HG03575 (cell line): ENCODE measurements at regions not wholly inside any gene's neighbourhood (a gene's known extent, or its start where the extent isn't known, plus 50 kb on each side); places are given as distances from the start of the nearest gene placed in this dataset.

ENCODE experiments used
- ATAC-seq: cut with Tn5 transposase; IDR thresholded peaks from one replicate; pipeline ENCODE4 v1.9.1; 2021; ENCODE audit not compliant: unreplicated experiment, insufficient number of reproducible peaks, low FRiP score; ENCODE audit errors: extremely low read depth

GRCh38 chr6:113528111-113528510, 329.0 kb upstream of the MARCKS start:
- ATAC-seq, result no peak

DNA sequence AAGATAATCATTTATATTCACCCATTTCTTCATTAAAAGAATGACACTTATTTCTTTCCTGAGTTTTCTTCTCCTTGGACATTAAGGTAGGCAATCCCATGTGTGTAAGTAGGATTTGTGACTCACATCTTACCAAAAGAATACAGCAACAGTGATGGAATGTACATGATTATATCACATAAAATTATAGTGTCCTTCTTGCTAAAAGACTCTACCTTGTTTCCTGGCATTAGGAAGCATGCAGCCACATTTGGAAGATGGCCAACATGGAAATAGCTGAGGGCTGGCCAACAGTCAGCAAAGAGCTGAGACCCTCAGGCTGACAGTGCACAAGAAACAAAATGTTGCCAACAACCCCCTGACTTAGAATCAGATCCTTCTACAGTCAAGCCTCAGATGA, 327.9 kb upstream of the MARCKS start:
- ATAC-seq, result no peak

- ATAC-seq, result no peak
Measured at GRCh38 chr6:113529879-113530278, 327.3 kb upstream of the MARCKS start.

- no peak for ATAC-seq
Measured at GRCh38 chr6:113530769-113531168, 326.4 kb upstream of the MARCKS start.

- no peak for ATAC-seq
Measured at GRCh38 chr6:113539202-113539601, 317.9 kb upstream of the MARCKS start.

DNA sequence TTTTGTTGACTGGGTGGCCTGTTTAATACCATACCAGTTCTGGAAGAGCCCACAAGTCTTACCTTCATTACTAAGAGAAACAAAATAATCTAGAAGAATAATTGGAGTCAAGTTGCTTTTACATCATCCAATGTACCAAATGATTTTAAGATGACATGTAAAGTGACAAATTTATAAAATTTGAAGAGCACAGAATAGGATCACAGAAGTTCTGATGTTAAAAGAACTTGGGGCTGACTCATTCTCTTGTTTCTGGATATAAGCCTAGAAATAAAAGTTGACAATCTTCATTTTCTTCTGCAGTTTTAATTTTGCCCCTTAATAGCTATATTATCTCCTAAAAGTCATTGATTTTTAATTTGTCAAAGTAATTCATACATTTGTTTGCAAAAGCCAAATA, 317.5 kb upstream of the MARCKS start:
- no peak for ATAC-seq

- ATAC-seq, result no peak
Measured at GRCh38 chr6:113540466-113540865, 316.7 kb upstream of the MARCKS start.

DNA sequence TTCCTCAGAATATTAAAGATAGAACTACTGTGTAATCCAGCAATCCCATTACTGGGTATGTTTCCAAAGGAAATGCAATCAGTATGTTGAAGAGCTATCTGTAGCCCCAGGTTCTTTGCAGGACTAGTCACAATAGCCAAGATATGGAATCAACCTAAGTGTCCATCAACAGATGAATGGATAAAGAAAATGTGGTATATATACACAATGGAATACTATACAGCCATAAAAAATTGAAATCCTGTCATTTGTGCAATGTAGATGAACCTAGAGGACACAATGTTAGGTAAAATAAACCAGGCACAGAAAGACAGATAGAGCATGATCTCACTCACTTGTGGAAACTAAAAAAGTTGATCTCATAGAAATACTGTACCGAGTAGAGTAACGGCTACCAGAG, 306.0 kb upstream of the MARCKS start:
- no peak for ATAC-seq

GRCh38 chr6:113556775-113557174, 300.4 kb upstream of the MARCKS start:
- ATAC-seq, result no peak

GRCh38 chr6:113558431-113558830, 298.7 kb upstream of the MARCKS start:
- no peak for ATAC-seq

GRCh38 chr6:113558966-113559365, 298.2 kb upstream of the MARCKS start:
- ATAC-seq, result no peak

DNA sequence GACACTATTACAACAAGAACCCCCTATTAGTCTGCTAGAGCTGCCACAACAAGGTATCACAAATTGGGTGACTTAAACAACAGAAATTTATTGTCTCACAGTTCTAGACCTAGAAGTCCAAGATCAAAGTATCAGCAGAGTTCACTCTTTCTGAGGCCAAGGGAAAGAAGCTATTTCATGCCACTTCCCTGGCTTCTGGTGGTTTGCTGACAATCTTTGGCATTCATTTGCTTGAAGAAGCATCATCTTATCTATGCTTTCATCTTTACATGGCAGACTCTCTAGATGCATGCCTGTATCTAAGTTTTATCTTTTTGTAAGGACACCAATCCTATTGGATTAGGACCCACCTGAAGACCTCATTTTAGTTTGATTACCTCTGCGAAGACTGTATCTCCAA, 296.8 kb upstream of the MARCKS start:
- ATAC-seq, result no peak

DNA sequence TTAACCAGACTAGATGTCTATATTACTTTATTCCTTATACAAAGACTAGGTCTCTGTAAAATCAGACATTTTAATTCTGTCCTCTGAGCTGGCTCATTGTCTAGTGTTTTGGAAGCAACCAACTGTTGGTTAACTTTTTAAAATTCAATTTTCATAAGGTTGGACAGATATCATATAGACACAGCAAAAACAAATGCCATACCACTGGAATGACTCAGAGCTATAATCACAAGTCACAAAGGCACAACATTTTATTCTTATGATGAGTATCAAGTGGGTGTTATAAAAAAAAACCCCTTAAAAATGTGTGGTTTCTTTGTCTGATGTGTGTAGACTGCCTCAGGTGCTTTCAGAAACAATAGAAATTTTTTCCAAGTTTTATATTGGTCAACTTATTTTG, 296.2 kb upstream of the MARCKS start:
- no peak for ATAC-seq

DNA sequence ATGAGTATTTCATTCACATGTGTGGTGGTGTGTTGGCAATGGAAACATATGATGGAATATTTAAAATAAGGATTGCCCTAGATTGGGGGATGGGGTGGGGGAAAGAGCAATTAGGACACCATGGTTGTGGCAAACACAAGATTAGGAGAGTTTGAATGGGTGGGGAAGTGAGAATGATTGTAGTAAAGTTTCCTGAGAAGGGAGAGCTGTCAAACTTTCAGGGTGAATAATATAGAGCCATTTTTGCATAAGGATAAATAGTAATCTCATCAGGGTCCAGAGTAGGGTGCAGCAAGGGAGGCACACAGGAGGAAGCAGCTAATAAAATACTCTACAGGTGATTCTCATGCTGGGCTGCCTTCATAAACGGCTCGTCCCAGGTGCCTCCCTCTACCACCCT, 294.9 kb upstream of the MARCKS start:
- ATAC-seq, result no peak

DNA sequence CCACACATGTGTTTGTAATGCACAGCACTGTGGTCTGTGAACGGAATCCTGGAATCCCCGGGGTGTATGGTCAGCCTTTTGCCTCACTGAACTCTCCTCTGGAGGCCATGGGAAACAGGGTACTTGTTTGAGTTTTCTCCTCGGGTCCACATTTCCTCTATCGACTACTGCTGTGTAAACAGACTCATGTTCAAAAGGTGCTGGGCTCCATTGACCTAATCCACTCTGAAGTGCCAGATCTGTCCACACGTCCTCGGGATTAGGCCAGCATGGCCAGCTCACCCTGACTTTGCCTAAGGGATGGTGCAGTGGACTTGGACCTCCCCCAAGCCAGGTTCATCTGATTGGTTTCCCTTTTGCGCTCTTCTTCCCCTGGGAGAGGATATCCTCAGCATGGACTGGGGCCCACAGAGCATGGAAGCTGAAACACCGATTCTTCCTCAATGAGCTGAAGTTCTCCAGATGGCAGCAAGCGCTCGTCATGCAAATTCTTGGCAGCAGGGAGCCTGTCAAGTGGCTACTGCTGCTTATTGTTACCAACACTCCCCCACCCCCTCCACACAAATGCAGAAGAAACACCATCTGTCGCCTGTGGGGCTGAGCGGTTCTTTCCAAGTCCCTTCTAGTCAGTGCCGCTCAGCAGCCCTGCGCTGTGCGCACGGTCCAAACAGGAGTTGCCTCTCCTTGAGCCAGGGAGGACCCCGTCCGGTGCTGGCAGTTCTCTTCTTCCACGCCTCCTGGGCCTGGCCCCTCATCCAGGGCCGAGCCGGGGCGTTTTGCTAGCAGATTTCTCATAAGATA, 292.6 kb upstream of the MARCKS start:
- ATAC-seq, result no peak

DNA sequence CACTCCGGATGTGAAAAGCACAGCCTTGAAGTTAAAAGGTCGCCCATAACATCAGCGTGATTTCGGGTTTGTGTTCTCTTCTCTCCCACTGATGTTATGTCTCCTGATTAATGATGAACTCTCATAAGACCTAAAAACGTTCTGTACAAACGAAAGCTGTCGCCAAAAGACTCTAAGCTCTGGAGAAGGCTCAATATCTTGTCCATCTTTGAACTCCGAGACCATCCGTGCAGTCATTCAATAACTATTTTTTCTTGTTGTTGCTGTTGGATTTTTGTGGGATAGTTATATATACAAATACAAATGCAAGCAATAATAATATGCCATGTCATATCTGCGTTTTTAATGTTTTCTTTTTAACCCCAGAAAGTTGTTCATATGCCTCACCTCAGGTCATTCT, 291.8 kb upstream of the MARCKS start:
- ATAC-seq, result no peak

DNA sequence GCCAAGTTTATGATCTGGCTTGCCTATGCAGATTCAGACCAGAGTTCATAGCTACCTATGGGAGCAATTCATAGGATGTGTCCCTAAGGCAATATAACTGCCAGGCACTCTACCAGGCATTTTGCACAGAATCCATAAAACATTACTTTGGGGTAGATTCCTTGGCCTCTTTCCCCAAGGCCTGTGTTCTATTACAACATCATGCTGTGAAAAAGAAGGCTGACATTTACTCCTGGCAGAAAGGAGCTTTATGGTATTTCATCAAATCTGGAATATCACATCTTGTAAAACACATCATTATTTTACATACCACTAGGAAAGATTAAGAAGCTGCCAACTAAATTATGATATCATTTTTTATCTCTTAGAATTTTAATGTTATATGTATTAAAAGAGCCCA, 287.0 kb upstream of the MARCKS start:
- ATAC-seq, result no peak

- ATAC-seq, result no peak
Measured at GRCh38 chr6:113570641-113571040, 286.5 kb upstream of the MARCKS start.

DNA sequence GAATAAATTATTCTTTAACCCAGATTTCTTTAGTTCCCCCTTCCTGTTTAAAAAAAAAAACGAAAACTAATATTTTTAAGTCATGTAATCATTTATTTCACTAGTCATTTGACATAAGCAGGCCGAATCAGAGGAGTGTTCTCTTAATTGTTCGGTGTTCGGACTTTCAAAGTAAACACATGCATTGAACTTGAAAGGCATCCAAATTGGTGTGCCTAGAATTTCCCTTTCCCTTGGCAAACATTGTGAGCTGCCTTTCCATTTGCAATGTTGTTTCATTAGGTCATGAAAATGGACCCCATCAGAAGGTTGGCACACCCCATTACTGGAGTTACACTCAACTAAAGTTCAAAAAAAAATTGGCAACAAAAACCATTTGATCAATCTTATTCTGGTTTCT, 283.0 kb upstream of the MARCKS start:
- no peak for ATAC-seq

DNA sequence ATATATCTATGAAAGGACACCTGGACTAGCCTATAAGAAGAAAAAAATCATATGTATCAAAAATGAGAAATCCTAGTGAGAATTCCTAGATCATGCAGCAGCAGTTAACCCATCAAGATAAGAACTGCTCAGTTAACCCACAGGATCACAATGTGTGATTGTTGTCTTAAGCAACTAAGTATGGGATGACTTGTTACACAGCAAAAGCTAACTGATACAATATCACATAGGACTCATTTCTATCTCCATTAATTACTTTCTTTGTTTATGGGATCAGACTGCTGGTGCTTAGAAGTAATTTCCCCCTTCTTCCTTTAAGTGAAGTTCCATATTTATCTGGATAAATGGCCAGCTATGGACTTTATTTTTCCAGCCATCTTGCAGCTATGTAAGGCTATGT, 280.8 kb upstream of the MARCKS start:
- ATAC-seq, result no peak

DNA sequence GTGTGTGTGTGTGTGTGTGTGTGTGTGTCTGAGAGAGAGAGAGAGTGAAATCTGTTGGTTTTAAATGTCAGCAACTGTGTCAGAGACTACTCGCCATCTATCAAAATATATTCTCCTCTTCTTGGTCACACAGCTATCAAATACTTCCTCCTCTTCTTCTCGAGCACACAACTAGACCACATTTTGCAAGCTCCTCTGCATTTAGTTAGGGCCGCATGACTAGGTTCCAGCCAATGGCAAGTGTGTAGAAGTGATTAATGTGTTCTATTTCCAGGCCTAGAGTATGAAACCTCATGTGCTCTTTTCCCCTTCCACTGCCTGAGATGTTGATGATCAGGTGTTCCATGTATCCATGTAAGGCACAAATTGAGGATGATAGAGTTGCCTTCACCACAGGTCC, 278.5 kb upstream of the MARCKS start:
- ATAC-seq, result no peak
